8988T (cell line): ENCODE measurements at regions not wholly inside any gene's neighbourhood (a gene's known extent, or its start where the extent isn't known, plus 50 kb on each side); places are given as distances from the start of the nearest gene placed in this dataset.

ENCODE experiments used
- DNase-seq: peaks from one replicate; pipeline ENCODE4 v3.0.0; 2011

- DNase-seq = peak; percentile 35
These were observed 62.1 kb upstream of the MAPRE2 start for GRCh38 chr18:34978953-34979608.

- DNase-seq = no peak
These were observed 59.7 kb upstream of the MAPRE2 start for GRCh38 chr18:34981487-34981886.

- DNase-seq = no peak
These were observed 55.2 kb upstream of the MAPRE2 start for GRCh38 chr18:34985963-34986362.

- no peak for DNase-seq
These were observed 50.6 kb upstream of the MAPRE2 start for GRCh38 chr18:34990597-34990996.

GRCh38 chr18:34991152-34991551 is 50.1 kb upstream of the MAPRE2 start:
- DNase-seq = no peak
